Esophagus squamous epithelium (tissue), 5 donors: ENCODE measurements at regions not wholly inside any gene's neighbourhood (a gene's known extent, or its start where the extent isn't known, plus 50 kb on each side); places are given as distances from the start of the nearest gene placed in this dataset.

Experiments
- DNase-seq: peaks from one replicate; lab custom pipeline; 2025; lab: John Stamatoyannopoulos, UW
- H3K27ac ChIP-seq, 4 donors: fragments of 200-600 bp; sonication (generic); one replicate each; pipeline ENCODE4 v1.5.1; 2016 to 2019; ENCODE audit warnings: mild to moderate bottlenecking in 1 of 4
- H3K27me3 ChIP-seq, 4 donors: fragments of 200-600 bp; sonication (generic); 1 replicate in 3 of 4; 2 replicates in 1 of 4; pipeline versions ENCODE4 v1.5.1 to v1.6.0; 2017 to 2021; ENCODE audit warnings: antibody characterized with exemption in 1 of 4
- H3K36me3 ChIP-seq, 3 donors: fragments of 200-600 bp; sonication (generic); one replicate each; pipeline ENCODE4 v1.5.1; 2016 to 2019
- H3K4me1 ChIP-seq, 3 donors: fragments of 200-600 bp; sonication (generic); one replicate each; pipeline ENCODE4 v1.5.1; 2017 to 2019
- H3K4me3 ChIP-seq, 4 donors: fragments of 200-600 bp; sonication (generic); 1 replicate in 3 of 4; 2 replicates in 1 of 4; pipeline ENCODE4 v1.5.1; 2016 to 2019; ENCODE audit warnings: mild to moderate bottlenecking in 2 of 4, moderate library complexity in 1 of 4
- H3K9me3 ChIP-seq, 3 donors: fragments of 200-600 bp; sonication (generic); one replicate each; pipeline ENCODE4 v1.5.1; 2016 to 2019
- CTCF ChIP-seq, 6 experiments: fragments of 450-650 bp in 4 of 6; fragments of 200-600 bp in 2 of 6; sonication (generic) in 2 of 6; IDR thresholded peaks; one replicate each; pipeline ENCODE4 v1.5.1; 2016 to 2019; ENCODE audit warnings: antibody characterized with exemption in 6 of 6, mild to moderate bottlenecking in 4 of 6, moderate library complexity in 4 of 6
- POLR2A ChIP-seq, 4 donors: fragments of 450-650 bp; IDR thresholded peaks; one replicate each; pipeline ENCODE4 v1.6.1; 2017; ENCODE audit warnings: antibody characterized with exemption in 4 of 4, mild to moderate bottlenecking in 4 of 4, moderate library complexity in 3 of 4
- WGBS, 2 donors: methylation state at CpG; one replicate each; pipeline ENCODE4 v1.1.5; 2018; 5-methylcytosine and 5-hydroxymethylcytosine counted together
- intact Hi-C: fragments of 100-400 bp; cut with DNase I; formaldehyde crosslinking; loops from one replicate; pipeline ENCODE4 v1.15.0; 2022
- donor health status: DM: yes; HTN: yes; CAD: no.

DNA sequence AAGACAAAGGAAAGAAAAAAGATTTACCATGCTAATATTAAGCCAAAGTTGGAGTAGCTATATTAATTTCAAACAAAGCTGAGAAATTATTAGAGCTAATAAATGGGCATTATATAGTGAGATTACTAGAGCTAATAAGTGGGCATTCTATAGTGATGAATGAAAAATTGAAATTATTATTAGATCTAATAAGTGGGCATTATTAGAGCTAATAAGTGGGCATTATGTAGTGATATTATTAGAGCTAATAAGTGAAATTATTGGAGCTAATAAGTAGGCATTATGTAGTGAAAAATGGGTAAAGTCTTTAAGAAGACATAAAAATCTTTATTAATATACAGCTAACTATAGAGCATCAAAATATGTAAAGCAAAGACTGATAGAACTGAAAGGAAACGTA, 745.7 kb downstream of the TRIB2 start:
- no peak overlapping the region for H3K4me3 ChIP-seq
- H3K27me3 ChIP-seq, result no peaks in the 10 kb centered on the region
- no peak overlapping the region for H3K27ac ChIP-seq
- DNase-seq, result no peak
- H3K9me3 ChIP-seq, result no peaks in the 10 kb centered on the region
- H3K36me3 ChIP-seq, result no peaks in the 10 kb centered on the region
- no peaks in the 10 kb centered on the region for H3K4me1 ChIP-seq
- WGBS, 2 donors, result 33 to 39% methylated on average over 1 of the region's 1 CpG
- TF ChIP-seq CTCF (IDR thresholded peaks at IDR 0.05) (no peak), POLR2A (IDR thresholded peaks at IDR 0.05) (no peak)
- intact Hi-C loops, result no loop called here

DNA sequence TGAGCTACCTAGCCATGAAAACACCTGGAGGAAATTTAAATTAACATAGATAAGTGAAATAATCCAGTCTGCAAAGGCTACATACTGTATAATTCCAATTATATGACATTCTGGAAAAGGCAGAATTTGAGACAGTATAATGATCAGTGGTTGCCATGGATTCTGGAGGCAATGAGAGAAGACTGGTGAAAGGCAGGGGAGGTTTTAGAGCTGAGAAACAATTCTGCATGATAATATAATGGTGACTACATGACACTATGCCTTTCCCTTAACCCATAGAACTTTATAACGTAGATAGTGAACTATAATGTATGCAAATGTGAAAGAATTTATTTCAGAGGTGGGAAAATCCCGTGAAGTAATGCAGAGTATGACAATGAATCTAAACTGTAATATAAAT, 749.3 kb downstream of the TRIB2 start:
- intact Hi-C loops, result no loop called here
- Histone ChIP-seq H3K4me3 (no peak overlapping the region), H3K36me3 (no peaks in the 10 kb centered on the region), H3K27ac (no peak overlapping the region), H3K27me3 (no peaks in the 10 kb centered on the region), H3K9me3 (no peaks in the 10 kb centered on the region), H3K4me1 (no peaks in the 10 kb centered on the region)
- TF ChIP-seq CTCF (IDR thresholded peaks at IDR 0.05) (no peak), POLR2A (IDR thresholded peaks at IDR 0.05) (no peak)
- no peak for DNase-seq
- 40 to 44% methylated on average over 2 of the region's 2 CpGs for WGBS, 2 donors

- H3K4me1 ChIP-seq, result no peaks in the 10 kb centered on the region
- H3K27ac ChIP-seq, result no peak overlapping the region
- DNase-seq, result no peak
- H3K36me3 ChIP-seq, result no peaks in the 10 kb centered on the region
- H3K9me3 ChIP-seq, result no peaks in the 10 kb centered on the region
- no peak for TF ChIP-seq CTCF (IDR thresholded peaks at IDR 0.05)
- no peak for TF ChIP-seq POLR2A (IDR thresholded peaks at IDR 0.05)
- H3K4me3 ChIP-seq, result no peak overlapping the region
- intact Hi-C loops, result no loop called here
- H3K27me3 ChIP-seq, result no peaks in the 10 kb centered on the region
- WGBS, 2 donors, result 51 to 55% methylated on average over 4 of the region's 4 CpGs
Observed at GRCh38 chr2:13474538-13474937, 757.8 kb downstream of the TRIB2 start.

- TF ChIP-seq POLR2A (IDR thresholded peaks at IDR 0.05) (no peak), CTCF (IDR thresholded peaks at IDR 0.05) (no peak)
- Histone ChIP-seq H3K36me3 (no peaks in the 10 kb centered on the region), H3K4me1 (no peaks in the 10 kb centered on the region), H3K27ac (no peak overlapping the region), H3K9me3 (no peaks in the 10 kb centered on the region), H3K4me3 (no peak overlapping the region), H3K27me3 (no peaks in the 10 kb centered on the region)
- DNase-seq, result no peak
- 59 to 72% methylated on average over 1 of the region's 1 CpG for WGBS, 2 donors
- intact Hi-C loops, result no loop called here
Observed at GRCh38 chr2:13480057-13480456, 763.3 kb downstream of the TRIB2 start.

DNA sequence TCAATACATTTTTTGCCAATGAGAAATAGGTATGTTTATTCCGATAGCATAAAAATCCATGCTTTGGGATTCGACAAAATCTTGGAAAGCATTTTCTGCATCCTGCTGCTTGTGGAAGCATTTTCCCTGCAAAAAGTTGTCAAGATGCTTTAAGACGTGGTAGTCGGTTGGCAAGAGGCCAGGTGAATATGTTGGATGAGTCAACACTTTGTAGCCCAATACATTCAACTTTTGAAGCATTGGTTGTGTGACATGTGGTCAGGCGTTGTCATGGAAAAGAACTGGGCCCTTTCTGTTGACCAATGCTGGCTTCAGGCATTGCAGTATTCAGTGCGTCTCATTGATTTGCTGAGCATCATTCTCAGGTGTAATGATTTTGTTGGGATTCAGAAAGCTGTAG, 764.5 kb downstream of the TRIB2 start:
- no peak for DNase-seq
- Histone ChIP-seq H3K9me3 (no peaks in the 10 kb centered on the region), H3K4me1 (no peaks in the 10 kb centered on the region), H3K4me3 (no peak overlapping the region), H3K27me3 (no peaks in the 10 kb centered on the region), H3K27ac (no peak overlapping the region), H3K36me3 (no peaks in the 10 kb centered on the region)
- WGBS, 2 donors, result 71 to 83% methylated on average over 5 to 6 of the region's 6 CpGs
- intact Hi-C loops, result no loop called here
- no peak for TF ChIP-seq POLR2A (IDR thresholded peaks at IDR 0.05)
- TF ChIP-seq CTCF (IDR thresholded peaks at IDR 0.05), result no peak
